ENCODE measurements at regions not wholly inside any gene's neighbourhood (a gene's known extent, or its start where the extent isn't known, plus 50 kb on each side); places are given as distances from the start of the nearest gene placed in this dataset.

- Histone ChIP-seq H3K36me3 (ENCODE audit: insufficient read depth, low read length) (no peaks in the 10 kb centered on the region), H3K27me3 (ENCODE audit: control insufficient read depth in 1 of 2, insufficient read depth in 2 of 2, low read length in 2 of 2) (no peaks in the 10 kb centered on the region), H3K4me1 (ENCODE audit: insufficient read depth, low read length) (no peaks in the 10 kb centered on the region), H3K27ac (ENCODE audit: low read depth, low read length) (no peak overlapping the region), H3K9ac (ENCODE audit: low read length) (no peak overlapping the region), H3K4me3 (ENCODE audit: low read depth in 1 of 2, low read length in 2 of 2) (no peak overlapping the region), H3K9me3 (ENCODE audit: low read length) (no peaks in the 10 kb centered on the region)
Measured at GRCh38 chr4:36010397-36010929, 233.9 kb downstream of the ARAP2 start.

DNA sequence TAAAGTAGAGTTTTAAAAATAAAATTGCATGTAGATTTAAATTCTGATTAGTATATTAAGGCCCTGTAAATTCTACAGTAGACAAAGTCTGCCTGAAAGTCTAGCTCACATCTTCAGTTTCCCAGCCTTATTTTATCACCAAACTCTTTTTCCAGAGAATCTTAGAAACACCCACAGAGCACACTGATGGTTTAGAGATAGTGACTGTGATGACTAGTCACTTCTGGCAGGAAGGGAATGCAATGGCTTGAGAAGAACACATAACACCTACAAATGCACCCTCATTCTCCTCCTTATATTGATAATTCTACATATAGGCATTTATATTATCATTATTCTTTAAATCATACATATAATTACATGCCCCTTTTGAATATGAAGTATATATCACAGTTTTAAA lies 232.9 kb downstream of the ARAP2 start:
- H3K4me3 ChIP-seq (ENCODE audit: low read depth in 1 of 2, low read length in 2 of 2) = no peak overlapping the region
- no peaks in the 10 kb centered on the region for H3K27me3 ChIP-seq (ENCODE audit: control insufficient read depth in 1 of 2, insufficient read depth in 2 of 2, low read length in 2 of 2)
- H3K36me3 ChIP-seq (ENCODE audit: insufficient read depth, low read length) = no peaks in the 10 kb centered on the region
- H3K9me3 ChIP-seq (ENCODE audit: low read length) = no peaks in the 10 kb centered on the region
- H3K4me1 ChIP-seq (ENCODE audit: insufficient read depth, low read length) = no peaks in the 10 kb centered on the region
- no peak overlapping the region for H3K27ac ChIP-seq (ENCODE audit: low read depth, low read length)
- H3K9ac ChIP-seq (ENCODE audit: low read length) = no peak overlapping the region

- no peak overlapping the region for H3K27ac ChIP-seq (ENCODE audit: low read depth, low read length)
Measured at GRCh38 chr4:36012503-36012902, 231.8 kb downstream of the ARAP2 start.

GRCh38 chr4:36013206-36013605 lies 231.1 kb downstream of the ARAP2 start:
- no peaks in the 10 kb centered on the region for H3K27me3 ChIP-seq (ENCODE audit: control insufficient read depth in 1 of 2, insufficient read depth in 2 of 2, low read length in 2 of 2)
- no peak overlapping the region for H3K27ac ChIP-seq (ENCODE audit: low read depth, low read length)
- H3K4me1 ChIP-seq (ENCODE audit: insufficient read depth, low read length) = no peaks in the 10 kb centered on the region
- H3K4me3 ChIP-seq (ENCODE audit: low read depth in 1 of 2, low read length in 2 of 2) = no peak overlapping the region
- no peak overlapping the region for H3K9ac ChIP-seq (ENCODE audit: low read length)
- H3K9me3 ChIP-seq (ENCODE audit: low read length) = no peaks in the 10 kb centered on the region
- no peaks in the 10 kb centered on the region for H3K36me3 ChIP-seq (ENCODE audit: insufficient read depth, low read length)

More at GRCh38 chr4:36012503-36012902, 231.8 kb downstream of the ARAP2 start:
- Histone ChIP-seq H3K4me1 (ENCODE audit: insufficient read depth, low read length) (no peaks in the 10 kb centered on the region), H3K9me3 (ENCODE audit: low read length) (no peaks in the 10 kb centered on the region), H3K9ac (ENCODE audit: low read length) (no peak overlapping the region), H3K36me3 (ENCODE audit: insufficient read depth, low read length) (no peaks in the 10 kb centered on the region), H3K4me3 (ENCODE audit: low read depth in 1 of 2, low read length in 2 of 2) (no peak overlapping the region), H3K27me3 (ENCODE audit: control insufficient read depth in 1 of 2, insufficient read depth in 2 of 2, low read length in 2 of 2) (no peaks in the 10 kb centered on the region)
